SU-DHL-6 (cell line): ENCODE measurements at regions not wholly inside any gene's neighbourhood (a gene's known extent, or its start where the extent isn't known, plus 50 kb on each side); places are given as distances from the start of the nearest gene placed in this dataset.

ENCODE experiments used
- CTCF ChIP-seq: fragments of 200-600 bp; sonication (generic); IDR thresholded peaks from one replicate; pipeline ENCODE4 v1.5.1; 2017; ENCODE audit warnings: antibody characterized with exemption, mild to moderate bottlenecking, low read length, moderate library complexity; ENCODE audit not compliant: insufficient read depth, poor library complexity, severe bottlenecking
- EZH2phosphoT487 ChIP-seq: fragments of 200-600 bp; sonication (generic), shearing (Covaris generic); conservative IDR thresholded peaks from 2 replicates; pipeline ENCODE4 v1.6.1; 2018; ENCODE audit warnings: mild to moderate bottlenecking, antibody characterized with exemption, low read length, moderate library complexity, mixed read lengths

GRCh38 chr2:41924024-41924423, 123.8 kb upstream of the PKDCC start:
- TF ChIP-seq EZH2phosphoT487 (no peak), CTCF (no peak)
